Spleen (tissue), 11 donors: ENCODE measurements at regions not wholly inside any gene's neighbourhood (a gene's known extent, or its start where the extent isn't known, plus 50 kb on each side); places are given as distances from the start of the nearest gene placed in this dataset.

Experiments used
- DNase-seq: peaks from one replicate; pipeline ENCODE4 v3.0.0-alpha.2; 2020
- H3K27ac ChIP-seq, 8 donors: fragments of 200-600 bp; sonication (generic) in 7 of 8; 1 replicate in 4 of 8; 2 replicates in 4 of 8; pipeline versions ENCODE4 v1.5.0 to v1.8.0; 2016 to 2021; ENCODE audit warnings: inconsistent platforms in 4 of 8, mild to moderate bottlenecking in 4 of 8, moderate library complexity in 1 of 8
- H3K27me3 ChIP-seq, 7 donors: fragments of 200-600 bp; sonication (generic) in 6 of 7; replicated peaks in 1 of 7; 1 replicate in 4 of 7; 2 replicates in 3 of 7; pipeline versions ENCODE4 v1.5.0 to v1.8.0; 2016 to 2021; ENCODE audit warnings: inconsistent platforms in 3 of 7, mild to moderate bottlenecking in 1 of 7
- H3K36me3 ChIP-seq, 6 donors: fragments of 200-600 bp; sonication (generic) in 5 of 6; 1 replicate in 4 of 6; 2 replicates in 2 of 6; pipeline versions ENCODE4 v1.5.0 to v1.8.0; 2016 to 2021; ENCODE audit warnings: inconsistent platforms in 2 of 6
- H3K4me1 ChIP-seq, 6 donors: fragments of 200-600 bp; sonication (generic) in 5 of 6; 1 replicate in 3 of 6; 2 replicates in 3 of 6; pipeline versions ENCODE4 v1.5.0 to v1.8.0; 2016 to 2021; ENCODE audit warnings: inconsistent platforms in 3 of 6
- H3K4me3 ChIP-seq, 8 donors: fragments of 200-600 bp; sonication (generic) in 7 of 8; 1 replicate in 4 of 8; 2 replicates in 4 of 8; pipeline versions ENCODE4 v1.5.0 to v1.8.0; 2016 to 2021; ENCODE audit warnings: inconsistent platforms in 4 of 8, mild to moderate bottlenecking in 4 of 8, moderate library complexity in 2 of 8
- H3K9me3 ChIP-seq, 8 donors: fragments of 200-600 bp; sonication (generic) in 7 of 8; 1 replicate in 4 of 8; 2 replicates in 4 of 8; pipeline versions ENCODE4 v1.5.0 to v1.8.0; 2016 to 2021; ENCODE audit warnings: inconsistent platforms in 4 of 8
- POLR2A ChIP-seq, 3 donors: fragments of 450-650 bp; IDR thresholded peaks; one replicate each; pipeline ENCODE4 v1.5.1; 2017; ENCODE audit warnings: antibody characterized with exemption in 3 of 3, mild to moderate bottlenecking in 1 of 3
- POLR2AphosphoS5 ChIP-seq, 3 donors: sonication (generic); formaldehyde crosslinking; IDR thresholded peaks; one replicate each; pipeline ENCODE4 v1.5.1; 2017; ENCODE audit warnings: antibody characterized with exemption in 3 of 3
- WGBS, 5 donors: extraction: QIAGEN DNeasy Blood & Tissue Kit in 3 of 5; methylation state at CpG; one replicate each; pipeline versions ENCODE4 v1.1.5 to v1.1.7; 2013 to 2018; 5-methylcytosine and 5-hydroxymethylcytosine counted together
- intact Hi-C: fragments of 100-400 bp; cut with DNase I; formaldehyde crosslinking; loops from one replicate; pipeline ENCODE4 v1.15.0; 2023; ENCODE audit warnings: low total_unique reads
- TF ChIP-seq, protein P1 (sequence below), 11 experiments: fragments of 200-600 bp in 7 of 11; fragments of 450-650 bp in 4 of 11; sonication (generic) in 4 of 11; IDR thresholded peaks in 8 of 11; conservative IDR thresholded peaks in 3 of 11; 1 replicate in 7 of 11; 2 replicates in 4 of 11; pipeline versions ENCODE4 v1.4.0 to v1.8.0; 2016 to 2021; ENCODE audit warnings: antibody characterized with exemption in 11 of 11, inconsistent platforms in 4 of 11, mild to moderate bottlenecking in 1 of 11
- donor health status: healthy with polysubstance abuse.
- donor health status: DM: no; HTN: no; CAD: no; lungs with moderate emphysema.
- donor health status: DM: no; HTN: no; CAD: no.
- donor health status: Bipolar disorder and iron deficiency.
- donor health status: healthy.
- donor health status: DM: no; HTN: no; CAD: no.
- donor health status: DM: yes; HTN: yes; CAD: no.

GRCh38 chr10:64059884-64060283 is 538.7 kb downstream of the REEP3 start:
- intact Hi-C loops = no loop called here
- Histone ChIP-seq H3K27ac (no peak overlapping the region), H3K36me3 (no peaks in the 10 kb centered on the region), H3K27me3 (peaks cover 0 to 8% (median 0%) of the 10 kb centered on the region in 7 donors), H3K4me3 (no peak overlapping the region), H3K4me1 (no peaks in the 10 kb centered on the region), H3K9me3 (no peaks in the 10 kb centered on the region)
- WGBS, 5 donors = 59 to 82% (median 65%) methylated on average over 1 of the region's 1 CpG
- TF ChIP-seq, protein P1, sequence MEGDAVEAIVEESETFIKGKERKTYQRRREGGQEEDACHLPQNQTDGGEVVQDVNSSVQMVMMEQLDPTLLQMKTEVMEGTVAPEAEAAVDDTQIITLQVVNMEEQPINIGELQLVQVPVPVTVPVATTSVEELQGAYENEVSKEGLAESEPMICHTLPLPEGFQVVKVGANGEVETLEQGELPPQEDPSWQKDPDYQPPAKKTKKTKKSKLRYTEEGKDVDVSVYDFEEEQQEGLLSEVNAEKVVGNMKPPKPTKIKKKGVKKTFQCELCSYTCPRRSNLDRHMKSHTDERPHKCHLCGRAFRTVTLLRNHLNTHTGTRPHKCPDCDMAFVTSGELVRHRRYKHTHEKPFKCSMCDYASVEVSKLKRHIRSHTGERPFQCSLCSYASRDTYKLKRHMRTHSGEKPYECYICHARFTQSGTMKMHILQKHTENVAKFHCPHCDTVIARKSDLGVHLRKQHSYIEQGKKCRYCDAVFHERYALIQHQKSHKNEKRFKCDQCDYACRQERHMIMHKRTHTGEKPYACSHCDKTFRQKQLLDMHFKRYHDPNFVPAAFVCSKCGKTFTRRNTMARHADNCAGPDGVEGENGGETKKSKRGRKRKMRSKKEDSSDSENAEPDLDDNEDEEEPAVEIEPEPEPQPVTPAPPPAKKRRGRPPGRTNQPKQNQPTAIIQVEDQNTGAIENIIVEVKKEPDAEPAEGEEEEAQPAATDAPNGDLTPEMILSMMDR (IDR thresholded peaks at IDR 0.05 in 8 of 11, conservative IDR thresholded peaks at IDR 0.05 in 3 of 11) = no peak
- no peak for TF ChIP-seq POLR2A (IDR thresholded peaks at IDR 0.05)
- no peak for TF ChIP-seq POLR2AphosphoS5 (IDR thresholded peaks at IDR 0.05)
- DNase-seq = no peak

DNA sequence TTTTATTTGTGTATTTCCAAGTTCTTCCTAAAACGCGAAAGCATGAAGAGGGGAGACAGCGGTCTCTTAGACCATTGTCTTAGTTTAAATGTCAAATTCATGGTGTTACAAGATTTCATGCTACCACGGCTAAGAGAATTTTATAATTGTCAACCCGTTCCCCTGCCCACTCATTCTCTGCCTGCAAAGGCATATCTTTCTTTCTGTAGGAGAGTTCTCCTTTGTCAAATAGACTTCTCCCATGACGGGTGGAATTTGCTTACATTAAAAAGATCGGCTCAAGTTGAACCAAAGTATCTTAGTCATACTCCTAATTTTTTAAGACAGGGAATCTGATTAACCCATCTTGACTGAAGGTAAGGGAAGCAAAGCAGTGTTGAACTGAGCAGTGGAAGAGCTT is 539.2 kb downstream of the REEP3 start:
- TF ChIP-seq POLR2A (IDR thresholded peaks at IDR 0.05) = no peak
- intact Hi-C loops = no loop called here
- no peaks in the 10 kb centered on the region for H3K4me1 ChIP-seq
- no peaks in the 10 kb centered on the region for H3K36me3 ChIP-seq
- no peak for DNase-seq
- peaks cover 0 to 8% (median 0%) of the 10 kb centered on the region in 7 donors for H3K27me3 ChIP-seq
- H3K4me3 ChIP-seq = no peak overlapping the region
- H3K27ac ChIP-seq = no peak overlapping the region
- 83 to 90% (median 89%) methylated on average over 7 of the region's 7 CpGs for WGBS, 5 donors
- H3K9me3 ChIP-seq = no peaks in the 10 kb centered on the region

- no peaks in the 10 kb centered on the region for H3K9me3 ChIP-seq
- intact Hi-C loops = no loop called here
- 61 to 80% (median 62%) methylated on average over 4 of the region's 4 CpGs for WGBS, 5 donors
- no peaks in the 10 kb centered on the region for H3K36me3 ChIP-seq
- peaks cover 0 to 2% (median 0%) of the 10 kb centered on the region in 7 donors for H3K27me3 ChIP-seq
- TF ChIP-seq, protein P1 (IDR thresholded peaks at IDR 0.05 in 8 of 11, conservative IDR thresholded peaks at IDR 0.05 in 3 of 11) = no peak
- TF ChIP-seq POLR2AphosphoS5 (IDR thresholded peaks at IDR 0.05) = no peak
- TF ChIP-seq POLR2A (IDR thresholded peaks at IDR 0.05) = no peak
- no peak overlapping the region for H3K4me3 ChIP-seq
- H3K27ac ChIP-seq = no peak overlapping the region
- no peak for DNase-seq
- peaks cover 0 to 6% (median 2%) of the 10 kb centered on the region in 6 donors for H3K4me1 ChIP-seq
Observed at GRCh38 chr10:64062793-64063192, 541.6 kb downstream of the REEP3 start.

GRCh38 chr10:64067009-64067606 is 545.9 kb downstream of the REEP3 start:
- Histone ChIP-seq H3K4me1 (peaks cover 0 to 6% (median 2%) of the 10 kb centered on the region in 6 donors), H3K4me3 (no peak overlapping the region), H3K36me3 (no peaks in the 10 kb centered on the region), H3K27ac (no peak overlapping the region), H3K9me3 (no peaks in the 10 kb centered on the region), H3K27me3 (no peaks in the 10 kb centered on the region)
- WGBS, 5 donors = 5 to 18% (median 13%) methylated on average over 4 of the region's 4 CpGs
- no peak for DNase-seq
- intact Hi-C loops = no loop called here
- TF ChIP-seq POLR2AphosphoS5 (IDR thresholded peaks at IDR 0.05) (no peak), POLR2A (IDR thresholded peaks at IDR 0.05) (no peak)
- TF ChIP-seq, protein P1 (IDR thresholded peaks at IDR 0.05 in 8 of 11, conservative IDR thresholded peaks at IDR 0.05 in 3 of 11) = no peak
